PFSK-1 (cell line): ENCODE measurements at regions not wholly inside any gene's neighbourhood (a gene's known extent, or its start where the extent isn't known, plus 50 kb on each side); places are given as distances from the start of the nearest gene placed in this dataset.

Source experiments
- FOXP2 ChIP-seq: optimal IDR thresholded peaks from 2 replicates; pipeline ENCODE3; 2011; ENCODE audit warnings: borderline replicate concordance, control low read depth, inconsistent platforms; ENCODE audit not compliant: insufficient read depth; ENCODE audit errors: extremely low read length, extremely low read depth
- POLR2AphosphoS5 ChIP-seq: IDR thresholded peaks from 2 replicates; pipeline ENCODE4 v1.6.1; 2012; ENCODE audit warnings: low read depth, mild to moderate bottlenecking, control low read depth, low read length, moderate library complexity
- SIN3A ChIP-seq: IDR thresholded peaks from 2 replicates; pipeline ENCODE4 v1.6.1; 2012; ENCODE audit warnings: mild to moderate bottlenecking, low read length, moderate library complexity, borderline replicate concordance; ENCODE audit not compliant: insufficient read depth
- TAF1 ChIP-seq: IDR thresholded peaks from 2 replicates; pipeline ENCODE4 v1.6.1; 2012; ENCODE audit warnings: low read length, control low read depth, borderline replicate concordance; ENCODE audit not compliant: insufficient read depth
- TF ChIP-seq, protein P1 (sequence below), 2 experiments: IDR thresholded peaks; 2 replicates each; pipeline versions ENCODE4 v1.6.1 to v1.8.0; 2011 to 2012; ENCODE audit warnings: low read depth in 2 of 2, low read length in 2 of 2, control low read depth in 1 of 2, inconsistent platforms in 1 of 2, mild to moderate bottlenecking in 1 of 2, moderate library complexity in 1 of 2; ENCODE audit not compliant: insufficient read depth in 1 of 2

DNA sequence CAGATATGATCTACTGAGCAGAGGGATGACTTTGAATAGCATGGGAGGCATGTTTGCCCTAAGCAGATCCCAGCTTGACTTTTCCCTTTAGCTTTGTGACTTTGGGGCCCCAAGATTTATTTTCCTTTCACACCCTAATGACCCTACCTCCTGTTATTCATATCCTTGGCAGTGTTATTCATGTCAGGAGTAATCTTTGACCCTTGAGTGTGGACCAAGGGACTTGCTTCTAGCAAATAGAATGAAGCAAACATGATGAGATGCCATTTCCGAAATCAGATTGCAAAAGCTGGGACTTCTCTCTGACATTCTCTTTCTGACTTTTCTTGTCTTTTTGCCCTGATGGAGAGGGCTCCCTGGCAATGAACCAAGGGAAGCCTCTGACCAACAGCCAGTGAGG lies 415.4 kb upstream of the PROK2 start:
- no peak for TF ChIP-seq SIN3A
- TF ChIP-seq, protein P1, sequence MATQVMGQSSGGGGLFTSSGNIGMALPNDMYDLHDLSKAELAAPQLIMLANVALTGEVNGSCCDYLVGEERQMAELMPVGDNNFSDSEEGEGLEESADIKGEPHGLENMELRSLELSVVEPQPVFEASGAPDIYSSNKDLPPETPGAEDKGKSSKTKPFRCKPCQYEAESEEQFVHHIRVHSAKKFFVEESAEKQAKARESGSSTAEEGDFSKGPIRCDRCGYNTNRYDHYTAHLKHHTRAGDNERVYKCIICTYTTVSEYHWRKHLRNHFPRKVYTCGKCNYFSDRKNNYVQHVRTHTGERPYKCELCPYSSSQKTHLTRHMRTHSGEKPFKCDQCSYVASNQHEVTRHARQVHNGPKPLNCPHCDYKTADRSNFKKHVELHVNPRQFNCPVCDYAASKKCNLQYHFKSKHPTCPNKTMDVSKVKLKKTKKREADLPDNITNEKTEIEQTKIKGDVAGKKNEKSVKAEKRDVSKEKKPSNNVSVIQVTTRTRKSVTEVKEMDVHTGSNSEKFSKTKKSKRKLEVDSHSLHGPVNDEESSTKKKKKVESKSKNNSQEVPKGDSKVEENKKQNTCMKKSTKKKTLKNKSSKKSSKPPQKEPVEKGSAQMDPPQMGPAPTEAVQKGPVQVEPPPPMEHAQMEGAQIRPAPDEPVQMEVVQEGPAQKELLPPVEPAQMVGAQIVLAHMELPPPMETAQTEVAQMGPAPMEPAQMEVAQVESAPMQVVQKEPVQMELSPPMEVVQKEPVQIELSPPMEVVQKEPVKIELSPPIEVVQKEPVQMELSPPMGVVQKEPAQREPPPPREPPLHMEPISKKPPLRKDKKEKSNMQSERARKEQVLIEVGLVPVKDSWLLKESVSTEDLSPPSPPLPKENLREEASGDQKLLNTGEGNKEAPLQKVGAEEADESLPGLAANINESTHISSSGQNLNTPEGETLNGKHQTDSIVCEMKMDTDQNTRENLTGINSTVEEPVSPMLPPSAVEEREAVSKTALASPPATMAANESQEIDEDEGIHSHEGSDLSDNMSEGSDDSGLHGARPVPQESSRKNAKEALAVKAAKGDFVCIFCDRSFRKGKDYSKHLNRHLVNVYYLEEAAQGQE (IDR thresholded peaks at IDR 0.05; ENCODE audit: insufficient read depth in 1 of 2, low read depth in 2 of 2, low read length in 2 of 2): no peak
- no peak for TF ChIP-seq FOXP2
- TF ChIP-seq TAF1: no peak

DNA sequence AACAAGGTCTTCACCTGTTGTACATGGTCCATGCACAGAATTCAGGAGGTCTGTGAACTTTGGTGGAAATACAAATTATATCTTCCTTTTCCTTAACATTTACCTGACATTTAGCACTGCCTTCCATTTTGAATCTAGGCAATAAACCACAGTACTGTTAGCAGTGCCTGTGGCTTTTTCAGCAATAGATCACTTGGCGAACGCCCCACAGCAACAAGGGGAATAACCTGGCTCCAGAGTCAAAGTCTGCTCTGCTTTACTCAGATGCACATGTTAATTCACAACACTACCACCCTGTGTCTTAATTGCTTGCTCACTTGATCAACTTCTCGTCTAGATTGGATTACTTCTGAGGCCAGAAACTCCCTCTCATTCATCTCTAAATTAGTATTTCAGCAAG lies 414.6 kb upstream of the PROK2 start:
- no peak for TF ChIP-seq TAF1
- no peak for TF ChIP-seq FOXP2
- TF ChIP-seq POLR2AphosphoS5: no peak
- TF ChIP-seq, protein P1 (IDR thresholded peaks at IDR 0.05; ENCODE audit: insufficient read depth in 1 of 2, low read depth in 2 of 2, low read length in 2 of 2): no peak
- TF ChIP-seq SIN3A: no peak

DNA sequence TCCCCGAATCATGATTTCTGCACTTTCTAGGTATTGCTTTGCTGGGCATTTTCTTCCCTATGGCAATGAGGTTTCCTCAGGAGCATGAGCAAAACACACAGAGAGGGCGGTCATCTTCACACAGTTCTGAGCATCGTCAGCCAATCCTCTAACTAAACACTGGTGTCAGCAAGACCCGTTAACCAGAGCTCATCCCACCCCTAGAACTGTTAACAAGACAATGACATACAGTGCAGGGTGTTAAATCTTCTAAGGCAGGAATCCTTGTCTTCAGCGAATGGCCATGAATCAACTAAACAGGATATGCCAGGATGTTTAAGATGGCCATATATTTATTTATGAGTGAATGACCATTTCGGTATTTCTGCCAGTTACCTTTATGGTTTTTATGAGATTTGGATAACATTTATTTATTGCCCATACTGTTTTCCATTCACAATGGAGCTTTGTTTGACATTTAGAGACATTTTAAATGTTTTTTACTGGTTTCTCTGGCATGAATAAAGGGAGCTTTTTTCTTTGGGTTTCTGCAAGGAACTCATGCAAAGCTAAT lies 411.5 kb upstream of the PROK2 start:
- TF ChIP-seq SIN3A (no peak), FOXP2 (no peak), TAF1 (no peak), POLR2AphosphoS5 (no peak)
- TF ChIP-seq, protein P1 (IDR thresholded peaks at IDR 0.05; ENCODE audit: insufficient read depth in 1 of 2, low read depth in 2 of 2, low read length in 2 of 2): no peak

DNA sequence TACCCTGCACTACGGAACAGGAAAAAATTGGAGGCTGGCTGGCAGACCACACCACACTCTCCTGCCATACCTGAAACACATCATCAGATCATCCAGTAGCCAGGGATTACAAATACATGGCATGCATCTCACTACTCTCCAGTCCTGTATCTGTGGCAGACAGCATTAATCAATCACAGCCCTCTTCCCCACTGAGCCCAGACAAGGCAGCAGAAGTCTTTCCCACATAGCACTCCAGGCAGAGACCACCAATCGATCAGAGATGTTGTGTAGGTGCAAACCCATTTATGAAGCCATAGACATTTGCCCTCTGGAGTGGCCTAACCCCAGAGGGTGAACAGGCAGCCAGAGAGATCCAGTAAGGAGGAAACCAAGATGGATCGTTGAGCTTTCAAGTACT lies 410.9 kb upstream of the PROK2 start:
- TF ChIP-seq, protein P1 (IDR thresholded peaks at IDR 0.05; ENCODE audit: insufficient read depth in 1 of 2, low read depth in 2 of 2, low read length in 2 of 2): no peak
- TF ChIP-seq POLR2AphosphoS5: no peak

DNA sequence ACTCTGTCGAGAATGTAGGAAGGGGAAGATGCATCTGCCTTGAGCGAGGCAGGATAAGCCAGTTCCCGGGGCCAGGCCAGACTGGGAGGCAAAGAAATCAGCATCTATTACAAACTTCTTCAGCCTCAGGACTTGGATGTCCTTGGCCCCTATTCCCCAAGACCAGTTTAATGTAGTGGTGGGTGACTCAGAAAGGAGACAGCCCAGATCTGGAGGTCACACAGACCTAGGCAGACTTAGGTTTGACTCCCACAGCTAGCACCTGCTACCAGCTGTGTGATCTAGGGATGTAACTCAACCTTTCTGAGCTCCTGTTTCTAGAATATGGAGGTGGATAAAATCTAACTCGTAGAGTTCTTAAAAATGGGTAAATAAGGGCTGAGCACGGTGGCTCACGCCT lies 409.5 kb upstream of the PROK2 start:
- TF ChIP-seq POLR2AphosphoS5 (no peak), FOXP2 (no peak), TAF1 (no peak), SIN3A (no peak)
- TF ChIP-seq, protein P1 (IDR thresholded peaks at IDR 0.05; ENCODE audit: insufficient read depth in 1 of 2, low read depth in 2 of 2, low read length in 2 of 2): no peak
